Iris pigment epithelial cell (primary cell): ENCODE measurements at regions not wholly inside any gene's neighbourhood (a gene's known extent, or its start where the extent isn't known, plus 50 kb on each side); places are given as distances from the start of the nearest gene placed in this dataset.
"Not testable (repeated sequence)": the region's sequence is repeated elsewhere in the genome, so short reads cannot be mapped to it uniquely, and the experiment has no call there.

ENCODE experiments used
- DNase-seq: peaks from one replicate; pipeline ENCODE4 v3.0.0-alpha.2; 2011; ENCODE audit warnings: low read depth

GRCh38 chr6:156450421-156450820 is 326.8 kb upstream of the ARID1B start:
- no peak for DNase-seq

DNA sequence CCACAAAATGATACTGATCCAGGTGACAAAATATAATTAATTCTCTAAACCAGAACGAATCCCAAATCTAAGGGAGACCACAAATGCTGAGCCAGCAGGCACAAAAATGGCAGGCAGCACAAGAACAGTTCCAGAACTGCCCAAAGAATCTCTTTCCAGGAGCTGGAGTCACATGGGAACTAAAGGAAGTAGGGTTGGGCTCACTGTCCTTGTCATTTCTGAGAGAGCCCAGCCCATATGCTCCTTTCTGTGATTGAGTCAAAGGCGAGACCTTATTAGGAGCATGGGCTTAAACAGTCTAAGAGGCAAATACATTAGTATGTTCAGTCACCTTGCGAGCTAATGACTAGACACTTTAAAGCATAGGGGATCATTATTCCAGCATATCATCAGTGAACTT is 327.6 kb upstream of the ARID1B start:
- no peak for DNase-seq

GRCh38 chr6:156449128-156449527 is 328.1 kb upstream of the ARID1B start:
- DNase-seq: no peak

DNA sequence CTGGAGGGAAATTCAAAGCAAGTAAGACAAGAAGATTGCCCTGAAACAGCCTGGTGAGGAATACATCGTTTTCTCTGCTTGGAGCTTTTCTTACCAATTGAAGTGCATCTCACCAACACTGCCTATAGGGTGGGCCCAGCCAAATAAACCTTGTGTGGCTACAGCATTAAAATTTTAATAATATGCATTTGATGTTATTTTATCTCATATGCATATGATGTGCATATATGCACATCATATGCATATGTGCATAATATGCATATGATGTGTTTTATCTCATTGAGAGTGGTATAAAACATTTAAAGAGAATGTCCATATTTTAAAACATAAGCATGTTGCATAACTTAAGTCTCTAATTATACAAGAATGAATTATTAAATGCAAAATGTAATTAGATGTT is 328.6 kb upstream of the ARID1B start:
- DNase-seq: no peak

DNA sequence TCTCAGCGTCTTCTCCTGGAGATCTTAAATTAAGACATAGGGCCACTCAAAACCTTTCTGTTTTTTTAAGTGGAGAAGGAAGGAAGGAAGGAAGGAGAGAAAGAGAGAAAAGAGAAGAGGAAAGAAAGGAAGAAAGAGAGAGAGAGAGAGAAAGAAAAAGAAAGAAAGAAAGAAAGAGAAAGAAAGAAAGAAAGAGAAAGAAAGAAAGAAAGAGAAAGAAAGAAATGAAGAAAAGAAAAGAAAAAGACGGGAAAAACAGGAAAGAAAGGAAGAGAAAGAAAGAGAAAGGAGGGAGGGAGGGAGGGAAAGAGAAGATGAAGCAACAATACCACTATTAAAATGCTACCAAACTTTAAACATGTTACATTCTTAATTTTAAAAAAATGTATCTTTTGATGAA is 336.5 kb upstream of the ARID1B start:
- DNase-seq: no peak

- DNase-seq: no peak
These were observed 338.7 kb upstream of the ARID1B start for GRCh38 chr6:156438350-156438923.

- no peak for DNase-seq
These were observed 339.9 kb upstream of the ARID1B start for GRCh38 chr6:156437121-156437879.

DNA sequence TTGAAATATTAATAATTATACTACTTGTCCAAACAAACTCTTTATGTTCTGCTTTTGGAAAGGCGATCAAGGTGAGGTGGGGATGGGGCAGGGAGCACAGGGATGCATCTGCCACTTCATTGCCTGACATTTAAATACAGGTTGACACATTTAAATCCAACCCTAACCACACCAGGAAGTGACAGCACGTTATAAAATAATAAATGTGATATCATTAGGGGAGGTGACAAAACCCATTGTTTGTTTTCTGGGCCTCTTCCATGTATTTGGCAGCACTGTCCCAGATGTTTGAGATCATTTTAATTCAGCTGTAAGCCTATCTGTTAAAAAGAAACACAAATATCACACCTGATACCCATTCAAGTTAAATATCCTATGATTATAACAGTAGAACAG is 342.4 kb upstream of the ARID1B start:
- DNase-seq: no peak

DNA sequence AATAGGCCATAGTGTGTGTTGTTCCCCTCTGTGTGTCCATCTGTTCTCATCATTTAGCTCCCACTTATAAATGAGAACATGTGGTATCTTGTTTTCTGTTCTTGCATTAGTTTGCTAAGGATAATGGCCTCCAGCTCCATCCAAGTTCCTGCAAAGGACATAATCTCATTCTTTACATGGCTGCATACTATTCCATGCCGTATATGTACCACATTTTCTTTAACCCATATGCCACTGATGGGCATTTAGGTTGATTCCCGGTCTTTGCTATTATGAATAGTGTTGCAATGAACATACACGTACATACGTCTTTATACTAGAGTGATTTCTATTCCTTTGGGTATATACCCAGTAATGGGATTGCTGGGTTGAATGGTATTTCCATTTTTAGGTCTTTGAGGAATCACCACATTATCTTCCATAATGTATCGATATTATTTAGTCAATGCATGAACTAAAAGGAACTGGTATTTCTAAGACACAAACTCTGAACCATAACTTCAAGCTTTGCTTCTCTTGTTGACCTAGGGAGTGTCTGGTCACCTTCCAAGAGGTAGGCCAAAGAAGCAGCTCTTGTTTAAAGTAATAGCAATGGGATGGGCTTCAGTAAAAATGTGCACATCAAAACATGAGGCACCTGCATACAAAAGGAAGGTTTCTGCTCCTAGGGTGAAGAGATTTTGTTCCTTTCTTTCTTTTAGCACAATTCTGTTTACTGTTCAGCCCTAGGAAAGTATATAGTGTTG is 343.0 kb upstream of the ARID1B start:
- no peak for DNase-seq

DNA sequence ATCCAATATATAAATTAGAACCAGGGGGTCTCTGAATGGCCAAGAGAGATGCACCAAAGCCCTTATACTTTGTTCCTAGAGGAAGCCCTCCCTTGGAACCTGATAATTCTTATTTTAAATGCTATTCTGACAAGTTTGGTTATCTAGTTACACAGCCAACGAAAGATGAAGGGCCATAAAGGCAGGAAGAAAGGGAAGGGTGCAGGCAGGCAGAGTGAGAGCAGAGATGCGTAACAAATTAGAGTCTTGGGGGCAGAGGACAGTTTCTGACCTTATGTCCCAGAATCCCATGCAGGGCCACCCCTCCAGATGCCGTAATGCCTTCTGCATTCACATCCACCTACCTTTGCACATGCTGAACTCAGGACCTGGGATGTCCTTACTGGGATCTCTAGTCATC is 344.6 kb upstream of the ARID1B start:
- no peak for DNase-seq

- no peak for DNase-seq
These were observed 346.8 kb upstream of the ARID1B start for GRCh38 chr6:156430386-156430785.

DNA sequence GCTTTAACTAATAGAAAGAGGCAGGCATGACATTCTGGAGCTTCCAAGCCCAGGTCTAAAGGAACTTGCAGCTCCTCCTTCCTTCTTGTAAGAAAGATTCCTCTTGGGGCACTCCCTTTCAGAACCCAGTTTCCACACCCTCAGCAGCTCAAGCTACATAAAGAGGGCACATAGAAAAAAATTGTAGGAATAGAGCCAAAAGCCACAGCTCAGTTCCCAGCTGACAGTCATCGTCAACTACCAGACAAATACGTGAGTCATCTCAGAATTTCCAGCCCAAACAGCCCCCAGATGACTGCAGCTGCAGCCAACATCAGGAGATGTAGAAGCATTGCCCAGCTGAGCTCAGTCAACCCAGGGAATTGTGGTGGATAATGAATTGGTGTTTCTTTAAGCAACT is 349.8 kb upstream of the ARID1B start:
- DNase-seq: peak; percentile 57

DNA sequence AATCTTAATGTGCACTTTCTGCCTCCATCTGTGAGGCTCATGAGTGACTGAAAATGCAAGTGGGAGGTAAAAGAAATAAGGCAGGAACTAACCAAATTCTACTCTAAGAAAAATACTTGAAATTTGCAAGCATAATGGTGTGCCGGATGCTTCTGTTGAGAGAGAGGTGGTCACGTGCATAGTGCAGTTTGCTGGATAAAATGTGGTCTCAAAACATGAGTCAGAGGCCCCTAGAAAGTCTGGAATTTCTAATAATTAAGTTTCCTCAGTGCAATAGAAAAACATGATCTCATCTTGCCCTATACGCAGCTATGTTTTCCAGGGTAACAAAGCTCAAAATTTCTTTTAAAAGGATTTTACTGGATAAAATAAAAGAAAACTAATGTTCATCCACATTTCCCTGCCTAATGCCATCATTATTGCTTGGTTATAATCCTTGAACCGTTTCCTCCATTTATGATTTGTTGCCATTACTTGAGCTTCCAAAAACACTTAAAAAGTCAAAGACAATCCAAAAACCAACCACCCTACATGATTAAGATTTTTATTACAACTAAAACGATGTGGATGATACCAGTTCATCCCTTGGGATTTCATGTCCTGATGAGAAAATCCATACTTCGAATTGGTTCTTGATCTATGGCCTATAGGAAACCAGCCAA is 351.7 kb upstream of the ARID1B start:
- peak; percentile 54 for DNase-seq

- no peak for DNase-seq
These were observed 353.3 kb upstream of the ARID1B start for GRCh38 chr6:156423829-156424228.

DNA sequence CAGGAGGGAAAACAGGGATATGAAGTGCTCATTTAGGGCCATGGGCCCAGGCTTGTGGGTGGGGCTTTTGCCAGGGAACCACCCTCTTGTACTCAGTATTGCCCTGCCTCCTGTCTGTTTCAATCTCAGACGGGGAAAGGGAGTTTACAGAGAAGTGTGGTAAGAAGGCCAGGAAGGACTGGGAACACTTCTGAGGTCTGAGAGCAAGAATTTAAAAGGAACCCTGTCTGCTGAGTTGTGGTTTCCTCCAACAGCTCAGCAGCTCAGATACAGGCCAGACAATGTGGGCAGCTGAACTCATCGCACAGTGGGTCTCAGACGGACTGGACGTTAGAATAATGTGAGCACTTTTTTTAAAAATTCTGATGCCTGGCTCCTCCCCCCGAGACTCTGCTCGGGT is 354.1 kb upstream of the ARID1B start:
- peak; percentile 10 for DNase-seq

DNA sequence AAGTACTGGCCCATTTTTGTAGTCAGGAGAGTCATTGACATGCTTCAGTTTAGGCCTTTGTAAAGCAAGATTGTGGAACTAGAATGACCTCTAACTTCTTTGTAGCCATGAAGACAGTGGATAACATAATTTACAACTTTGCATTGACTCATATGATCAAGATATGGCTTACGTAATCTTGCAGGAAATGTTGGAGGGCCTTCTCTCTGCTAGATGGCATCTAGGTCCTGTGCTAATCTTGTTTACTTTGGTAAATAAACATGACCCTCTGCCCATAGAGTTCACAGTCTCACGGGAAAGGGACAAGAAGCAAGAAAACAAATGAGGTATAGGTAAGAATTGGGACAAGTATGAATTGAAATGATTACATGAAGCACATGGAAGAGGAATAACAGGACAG is 355.2 kb upstream of the ARID1B start:
- no peak for DNase-seq

GRCh38 chr6:156421301-156421700 is 355.9 kb upstream of the ARID1B start:
- DNase-seq: not testable (repeated sequence)

- no peak for DNase-seq
These were observed 356.8 kb upstream of the ARID1B start for GRCh38 chr6:156420172-156420993.

DNA sequence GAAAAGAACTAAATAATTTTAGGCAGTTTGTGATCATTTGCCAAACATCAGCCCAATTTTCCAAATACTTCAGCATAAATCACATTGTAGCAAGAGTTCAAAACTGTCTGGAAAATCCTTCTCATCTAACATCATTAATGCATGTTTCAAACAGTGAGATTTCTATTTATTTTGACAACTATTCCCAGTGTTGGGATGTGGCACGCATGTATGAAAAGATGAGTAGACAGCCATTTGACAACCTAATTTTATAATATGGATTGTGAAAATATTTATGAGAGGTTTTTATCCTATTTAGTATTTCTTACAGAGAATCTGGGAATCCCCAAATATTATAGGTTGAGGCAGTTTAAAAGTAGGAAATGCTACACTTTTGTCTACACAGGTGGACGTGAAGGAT is 357.6 kb upstream of the ARID1B start:
- no peak for DNase-seq

DNA sequence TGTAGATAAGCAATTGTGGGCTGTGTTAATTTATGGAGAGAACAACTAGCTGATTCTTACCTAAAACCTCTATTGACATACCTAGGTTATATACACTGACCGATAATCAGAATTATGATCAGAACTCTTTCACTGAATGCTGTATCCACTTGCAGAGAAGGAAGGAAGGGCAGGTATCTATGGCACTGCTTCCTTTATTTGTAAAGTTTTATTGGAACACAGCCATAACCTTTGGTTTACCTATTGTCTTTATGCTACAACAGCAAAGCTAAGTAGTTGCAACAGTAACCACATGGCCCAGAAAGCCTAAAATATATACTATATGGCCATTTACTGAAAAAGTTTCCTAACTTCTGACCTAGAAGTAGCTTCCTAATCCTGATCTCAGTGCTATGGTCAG is 358.9 kb upstream of the ARID1B start:
- no peak for DNase-seq

DNA sequence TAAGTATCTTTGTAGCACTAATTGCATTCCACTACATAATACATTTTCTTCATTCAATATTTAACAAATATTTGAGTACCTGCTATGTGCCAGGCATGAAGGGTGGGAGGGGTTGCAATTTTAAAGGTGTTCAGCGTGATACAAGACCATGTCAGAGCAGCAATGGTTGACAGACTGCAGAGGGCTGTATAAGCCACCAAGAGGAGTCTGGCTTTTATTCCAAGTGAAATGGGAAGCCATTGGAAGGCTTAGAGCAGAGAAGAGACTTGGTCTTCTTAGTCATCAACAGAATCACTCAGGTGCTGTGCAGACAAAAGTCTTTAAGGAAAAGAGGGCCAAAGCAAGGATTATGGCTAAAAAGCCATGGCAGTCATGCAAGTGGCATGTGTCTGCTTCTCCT is 360.8 kb upstream of the ARID1B start:
- DNase-seq: no peak

GRCh38 chr6:156413154-156413553 is 364.0 kb upstream of the ARID1B start:
- no peak for DNase-seq
